Muscle of leg (tissue), 3 donors: ENCODE measurements at regions not wholly inside any gene's neighbourhood (a gene's known extent, or its start where the extent isn't known, plus 50 kb on each side); places are given as distances from the start of the nearest gene placed in this dataset.

Experiments
- DNase-seq: peaks from one replicate; pipeline ENCODE4 v3.0.0; 2013
- H3K27ac ChIP-seq: one replicate; pipeline ENCODE4 v1.5.1; 2013; ENCODE audit warnings: mild to moderate bottlenecking, low read length, control low read depth
- H3K27me3 ChIP-seq: one replicate; pipeline ENCODE4 v1.6.1; 2013; ENCODE audit warnings: low read length; ENCODE audit not compliant: control insufficient read depth, insufficient read depth
- H3K36me3 ChIP-seq: one replicate; pipeline ENCODE4 v1.6.1; 2013; ENCODE audit warnings: low read length; ENCODE audit not compliant: control insufficient read depth, insufficient read depth
- H3K4me1 ChIP-seq: one replicate; pipeline ENCODE4 v1.6.1; 2013; ENCODE audit warnings: low read length; ENCODE audit not compliant: control insufficient read depth, insufficient read depth
- H3K4me3 ChIP-seq: one replicate; pipeline ENCODE4 v1.5.1; 2013; ENCODE audit warnings: low read length, control low read depth
- H3K9me3 ChIP-seq: replicated peaks from 2 replicates; pipeline ENCODE4 v1.6.1; 2013; ENCODE audit warnings: low read depth, low read length; ENCODE audit not compliant: control insufficient read depth
- whole genome bisulfite sequencing: methylation state at CpG from one replicate; pipeline ENCODE4 v1.1.5; 2013; ENCODE audit warnings: missing lambda C conversion rate; ENCODE audit not compliant: insufficient coverage; 5-methylcytosine and 5-hydroxymethylcytosine counted together

- WGBS: no CpG with 5 or more reads among the region's 1 CpG
- H3K4me3 ChIP-seq: no peak overlapping the region
- H3K27ac ChIP-seq: no peak overlapping the region
- no peaks in the 10 kb centered on the region for H3K4me1 ChIP-seq
- no peak for DNase-seq
- H3K9me3 ChIP-seq: no peaks in the 10 kb centered on the region
- H3K27me3 ChIP-seq: no peaks in the 10 kb centered on the region
- no peaks in the 10 kb centered on the region for H3K36me3 ChIP-seq
Measured at GRCh38 chr12:90323217-90323616, 614.6 kb upstream of the ATP2B1 start.

- DNase-seq: no peak
- no peaks in the 10 kb centered on the region for H3K27me3 ChIP-seq
- no peak overlapping the region for H3K27ac ChIP-seq
- H3K4me3 ChIP-seq: no peak overlapping the region
- no peaks in the 10 kb centered on the region for H3K36me3 ChIP-seq
- no peaks in the 10 kb centered on the region for H3K9me3 ChIP-seq
- no peaks in the 10 kb centered on the region for H3K4me1 ChIP-seq
Measured at GRCh38 chr12:90322006-90322405, 613.4 kb upstream of the ATP2B1 start.

GRCh38 chr12:90321369-90321768, 612.7 kb upstream of the ATP2B1 start:
- Histone ChIP-seq H3K9me3 (no peaks in the 10 kb centered on the region), H3K27me3 (no peaks in the 10 kb centered on the region), H3K36me3 (no peaks in the 10 kb centered on the region), H3K27ac (no peak overlapping the region), H3K4me1 (no peaks in the 10 kb centered on the region), H3K4me3 (no peak overlapping the region)
- no peak for DNase-seq
- WGBS: 88% methylated on average over 1 of the region's 2 CpGs

- Histone ChIP-seq H3K36me3 (no peaks in the 10 kb centered on the region), H3K27me3 (no peaks in the 10 kb centered on the region), H3K4me3 (no peak overlapping the region), H3K9me3 (no peaks in the 10 kb centered on the region), H3K4me1 (no peaks in the 10 kb centered on the region), H3K27ac (no peak overlapping the region)
- no CpG with 5 or more reads among the region's 4 CpGs for WGBS
- no peak for DNase-seq
Measured at GRCh38 chr12:90311561-90311960, 602.9 kb upstream of the ATP2B1 start.

- H3K36me3 ChIP-seq: no peaks in the 10 kb centered on the region
- no peaks in the 10 kb centered on the region for H3K27me3 ChIP-seq
- H3K27ac ChIP-seq: no peak overlapping the region
- no peak for DNase-seq
- H3K4me3 ChIP-seq: no peak overlapping the region
- no peaks in the 10 kb centered on the region for H3K9me3 ChIP-seq
- no peaks in the 10 kb centered on the region for H3K4me1 ChIP-seq
- WGBS: 90% methylated on average over 2 of the region's 3 CpGs
Measured at GRCh38 chr12:90305379-90305778, 596.7 kb upstream of the ATP2B1 start.

GRCh38 chr12:90304231-90304630, 595.6 kb upstream of the ATP2B1 start:
- no CpG with 5 or more reads among the region's 2 CpGs for WGBS
- no peaks in the 10 kb centered on the region for H3K27me3 ChIP-seq
- H3K4me1 ChIP-seq: no peaks in the 10 kb centered on the region
- H3K4me3 ChIP-seq: no peak overlapping the region
- no peak overlapping the region for H3K27ac ChIP-seq
- no peaks in the 10 kb centered on the region for H3K36me3 ChIP-seq
- DNase-seq: no peak
- no peaks in the 10 kb centered on the region for H3K9me3 ChIP-seq

GRCh38 chr12:90303771-90304170, 595.1 kb upstream of the ATP2B1 start:
- H3K4me1 ChIP-seq: no peaks in the 10 kb centered on the region
- no peak overlapping the region for H3K4me3 ChIP-seq
- no peaks in the 10 kb centered on the region for H3K27me3 ChIP-seq
- H3K27ac ChIP-seq: no peak overlapping the region
- DNase-seq: no peak
- H3K9me3 ChIP-seq: no peaks in the 10 kb centered on the region
- H3K36me3 ChIP-seq: no peaks in the 10 kb centered on the region

- peak; percentile 49 for DNase-seq
- Histone ChIP-seq H3K4me3 (no peak overlapping the region), H3K27ac (no peak overlapping the region), H3K9me3 (no peaks in the 10 kb centered on the region), H3K4me1 (no peaks in the 10 kb centered on the region), H3K27me3 (no peaks in the 10 kb centered on the region), H3K36me3 (no peaks in the 10 kb centered on the region)
- WGBS: no CpG with 5 or more reads among the region's 1 CpG
Measured at GRCh38 chr12:90301561-90302133, 593.0 kb upstream of the ATP2B1 start.

GRCh38 chr12:90301095-90301494, 592.5 kb upstream of the ATP2B1 start:
- DNase-seq: no peak
- H3K9me3 ChIP-seq: no peaks in the 10 kb centered on the region
- no peaks in the 10 kb centered on the region for H3K36me3 ChIP-seq
- H3K27me3 ChIP-seq: no peaks in the 10 kb centered on the region
- H3K27ac ChIP-seq: no peak overlapping the region
- no peak overlapping the region for H3K4me3 ChIP-seq
- WGBS: 75% methylated on average over 1 of the region's 4 CpGs
- H3K4me1 ChIP-seq: no peaks in the 10 kb centered on the region

GRCh38 chr12:90299666-90300065, 591.0 kb upstream of the ATP2B1 start:
- H3K4me3 ChIP-seq: no peak overlapping the region
- H3K36me3 ChIP-seq: no peaks in the 10 kb centered on the region
- H3K4me1 ChIP-seq: no peaks in the 10 kb centered on the region
- H3K9me3 ChIP-seq: no peaks in the 10 kb centered on the region
- DNase-seq: peak; percentile 60
- H3K27me3 ChIP-seq: no peaks in the 10 kb centered on the region
- no peak overlapping the region for H3K27ac ChIP-seq

- no peaks in the 10 kb centered on the region for H3K4me1 ChIP-seq
- H3K27ac ChIP-seq: no peak overlapping the region
- H3K36me3 ChIP-seq: no peaks in the 10 kb centered on the region
- WGBS: no CpG with 5 or more reads among the region's 4 CpGs
- H3K27me3 ChIP-seq: no peaks in the 10 kb centered on the region
- DNase-seq: peak; percentile 14
- no peak overlapping the region for H3K4me3 ChIP-seq
- H3K9me3 ChIP-seq: no peaks in the 10 kb centered on the region
Measured at GRCh38 chr12:90299121-90299520, 590.5 kb upstream of the ATP2B1 start.
